Panc1 (cell line): ENCODE measurements at regions not wholly inside any gene's neighbourhood (a gene's known extent, or its start where the extent isn't known, plus 50 kb on each side); places are given as distances from the start of the nearest gene placed in this dataset.

Experiments
- ATAC-seq: fragments of 200-7000 bp; cut with Tn5 transposase; 2 replicates; pipeline ENCODE4 v1.9.1; 2020; ENCODE audit warnings: mild to moderate bottlenecking, moderate library complexity
- BruUV-seq: library from RNA; stranded (reverse); fragments of 400-500 nt; replicated peaks from 2 replicates; lab custom pipeline; 2021; lab: Mats Ljungman, UMichigan
- CTCF ChIA-PET: fragments of 300-600 bp; sonication (Branson Sonifier 250); formaldehyde crosslinking; loops from one replicate; lab custom pipeline; 2022; ENCODE audit warnings: antibody characterized with exemption; lab: Charles Lee
- POLR2A ChIA-PET: fragments of 300-600 bp; sonication (Branson Sonifier 250); formaldehyde crosslinking; loops from one replicate; lab custom pipeline; 2022; ENCODE audit warnings: antibody characterized with exemption; lab: Charles Lee
- DNase-seq: peaks from one replicate; pipeline ENCODE4 v3.0.0-alpha.2; 2010; ENCODE audit warnings: low read depth, low spot score
- H3K27ac ChIP-seq: 2 replicates; pipeline ENCODE4 v1.5.1; 2011; ENCODE audit warnings: mild to moderate bottlenecking, low read length, inconsistent platforms
- H3K27me3 ChIP-seq: fragments of 200-500 bp; sonication (Bioruptor generic); 2 replicates; pipeline ENCODE4 v1.6.0; 2014; ENCODE audit warnings: low read length, inconsistent platforms; ENCODE audit not compliant: control insufficient read depth, insufficient read depth
- H3K36me3 ChIP-seq: fragments of 200-500 bp; sonication (Bioruptor generic); 2 replicates; pipeline ENCODE4 v1.5.1; 2014; ENCODE audit warnings: inconsistent platforms, mild to moderate bottlenecking, low read length, moderate library complexity; ENCODE audit not compliant: control insufficient read depth, insufficient read depth
- H3K4me1 ChIP-seq: 2 replicates; pipeline ENCODE4 v1.5.1; 2011; ENCODE audit warnings: inconsistent platforms, mild to moderate bottlenecking, low read length, moderate library complexity; ENCODE audit not compliant: control insufficient read depth, insufficient read depth
- H3K4me3 ChIP-seq, 2 experiments: 2 replicates each; pipeline ENCODE4 v1.5.1; 2011 to 2012; ENCODE audit warnings: low read depth in 2 of 2, low read length in 2 of 2, mild to moderate bottlenecking in 2 of 2, inconsistent platforms in 1 of 2, moderate library complexity in 1 of 2
- H3K9me3 ChIP-seq: fragments of 200-500 bp; sonication (Bioruptor generic); 2 replicates; pipeline ENCODE4 v1.5.1; 2014; ENCODE audit warnings: low read depth, mild to moderate bottlenecking, inconsistent platforms, low read length, moderate library complexity; ENCODE audit not compliant: control insufficient read depth, insufficient read depth
- CTCF ChIP-seq: fragments of 450-650 bp; IDR thresholded peaks from 2 replicates; pipeline ENCODE4 v1.5.1; 2017; ENCODE audit warnings: mild to moderate bottlenecking
- POLR2AphosphoS5 ChIP-seq: IDR thresholded peaks from 2 replicates; pipeline ENCODE4 v1.6.1; 2012; ENCODE audit warnings: mild to moderate bottlenecking, low read depth, low read length, moderate library complexity
- REST ChIP-seq, 2 experiments: IDR thresholded peaks; 2 replicates each; pipeline ENCODE4 v1.6.1; 2011 to 2012; ENCODE audit warnings: low read depth in 2 of 2, control low read depth in 1 of 2, low read length in 1 of 2, mild to moderate bottlenecking in 1 of 2, moderate library complexity in 1 of 2; ENCODE audit not compliant: insufficient read depth in 1 of 2
- SIN3A ChIP-seq: IDR thresholded peaks from 2 replicates; pipeline ENCODE4 v1.6.1; 2012; ENCODE audit warnings: low read depth, mild to moderate bottlenecking, low read length, moderate library complexity, borderline replicate concordance; ENCODE audit not compliant: insufficient read depth
- TCF7L2 ChIP-seq: IDR thresholded peaks from 2 replicates; pipeline ENCODE4 v1.6.1; 2011; ENCODE audit warnings: mild to moderate bottlenecking, low read depth, low read length, inconsistent platforms
- in situ Hi-C: cut with HindIII; loops from 2 replicates; pipeline ENCODE4 v1.10.0; 2016; ENCODE audit warnings: low sequenced_read_pairs, low pct_unique_long_range_greater_than_20kb
- intact Hi-C: fragments of 100-400 bp; cut with micrococcal nuclease; formaldehyde crosslinking; loops from one replicate; pipeline ENCODE4 v1.10.0; 2022; ENCODE audit not compliant: unreplicated experiment

GRCh38 chr10:128476845-128477244, 350.6 kb upstream of the MKI67 start:
- DNase-seq, result no peak
- ATAC-seq, result no peak
- H3K4me3 ChIP-seq, result no peak overlapping the region
- intact Hi-C loops (no loop called here), in situ Hi-C loops (no loop called here)
- CTCF ChIA-PET, result no interaction called here
- no peak overlapping the region for H3K27ac ChIP-seq
- H3K27me3 ChIP-seq, result peaks cover 2% of the 10 kb centered on the region; the same call in 1 of the 2 replicates
- BruUV-seq, result no TSS peak
- H3K36me3 ChIP-seq, result no peaks in the 10 kb centered on the region
- H3K9me3 ChIP-seq, result no peaks in the 10 kb centered on the region
- POLR2A ChIA-PET, result no interaction called here
- no peaks in the 10 kb centered on the region for H3K4me1 ChIP-seq
- no peak for TF ChIP-seq SIN3A
- no peak for TF ChIP-seq POLR2AphosphoS5
- TF ChIP-seq CTCF, result no peak
- no peak for TF ChIP-seq TCF7L2
- no peak for TF ChIP-seq REST (IDR thresholded peaks at IDR 0.05; ENCODE audit: insufficient read depth in 1 of 2, low read depth in 2 of 2, low read length in 1 of 2)

GRCh38 chr10:128480601-128481000, 354.4 kb upstream of the MKI67 start:
- H3K9me3 ChIP-seq, result no peaks in the 10 kb centered on the region
- in situ Hi-C loops, result no loop called here
- ATAC-seq (no peak), DNase-seq (no peak)
- H3K4me1 ChIP-seq, result no peaks in the 10 kb centered on the region
- no peak overlapping the region for H3K4me3 ChIP-seq
- TF ChIP-seq REST (IDR thresholded peaks at IDR 0.05; ENCODE audit: insufficient read depth in 1 of 2, low read depth in 2 of 2, low read length in 1 of 2), result no peak
- no peak for TF ChIP-seq TCF7L2
- no peak for TF ChIP-seq SIN3A
- TF ChIP-seq POLR2AphosphoS5, result no peak
- H3K36me3 ChIP-seq, result no peaks in the 10 kb centered on the region
- intact Hi-C loops, result no loop called here
- no peak overlapping the region for H3K27ac ChIP-seq
- peaks cover 2% of the 10 kb centered on the region; the same call in 1 of the 2 replicates for H3K27me3 ChIP-seq
- BruUV-seq, result no TSS peak
- CTCF ChIA-PET, result no interaction called here
- POLR2A ChIA-PET, result no interaction called here
